ENCODE measurements at regions not wholly inside any gene's neighbourhood (a gene's known extent, or its start where the extent isn't known, plus 50 kb on each side); places are given as distances from the start of the nearest gene placed in this dataset.

DNA sequence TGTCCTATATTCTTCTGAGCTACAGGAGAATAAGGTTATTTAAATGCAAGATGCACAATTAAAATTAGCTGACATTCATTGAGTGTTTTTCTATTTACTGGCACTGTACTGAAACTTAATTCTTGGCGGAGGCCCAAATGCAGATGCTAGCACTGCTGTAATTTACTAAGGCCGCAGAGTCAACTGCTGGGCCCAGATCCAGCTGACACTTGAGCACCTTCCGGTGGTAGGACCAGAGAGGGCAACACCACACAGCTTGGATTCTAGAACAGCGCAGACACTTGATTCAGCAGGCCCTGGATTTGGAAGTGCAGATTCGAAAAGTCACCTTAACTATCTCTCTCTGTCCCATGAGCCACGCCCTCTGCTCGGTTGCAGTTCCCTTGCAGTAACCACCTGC is 228.6 kb upstream of the TMEM72 start:
- TF ChIP-seq EZH2 (IDR thresholded peaks at IDR 0.05; ENCODE audit: insufficient read depth, poor library complexity, severe bottlenecking) (no peak), EZH2phosphoT487 (IDR thresholded peaks at IDR 0.05; ENCODE audit: insufficient read depth, low read depth) (no peak)
